CD8-positive, alpha-beta memory T cell (primary cell): ENCODE measurements at regions not wholly inside any gene's neighbourhood (a gene's known extent, or its start where the extent isn't known, plus 50 kb on each side); places are given as distances from the start of the nearest gene placed in this dataset.

Experiments
- CTCF ChIA-PET: fragments of 350-600 bp; sonication (Branson Sonifier 250); formaldehyde crosslinking; loops from one replicate; lab custom pipeline; 2021; ENCODE audit warnings: antibody characterized with exemption; lab: Charles Lee
- POLR2A ChIA-PET: fragments of 350-600 bp; sonication (Branson Sonifier 250); formaldehyde crosslinking; loops from one replicate; lab custom pipeline; 2021; ENCODE audit warnings: antibody characterized with exemption; lab: Charles Lee
- DNase-seq, 5 donors: peaks; one replicate each; pipeline versions ENCODE4 v3.0.0 to v3.0.0-alpha.2; 2020 to 2022; ENCODE audit warnings: mixed read lengths in 1 of 5
- H3K27ac ChIP-seq: one replicate; pipeline ENCODE4 v1.7.0; 2013; ENCODE audit warnings: low read depth, mild to moderate bottlenecking, low read length, moderate library complexity
- H3K27me3 ChIP-seq: 2 replicates; pipeline ENCODE4 v1.7.0; 2013; ENCODE audit warnings: low read length, mild to moderate bottlenecking; ENCODE audit not compliant: insufficient read depth, poor library complexity, severe bottlenecking
- H3K36me3 ChIP-seq: 2 replicates; pipeline ENCODE4 v1.7.0; 2013; ENCODE audit warnings: mild to moderate bottlenecking, low read length, moderate library complexity; ENCODE audit not compliant: insufficient read depth
- H3K4me1 ChIP-seq: 2 replicates; pipeline ENCODE4 v1.7.0; 2013; ENCODE audit warnings: mild to moderate bottlenecking, low read length, moderate library complexity; ENCODE audit not compliant: insufficient read depth
- H3K4me3 ChIP-seq: 2 replicates; pipeline ENCODE4 v1.7.0; 2013; ENCODE audit warnings: mild to moderate bottlenecking, low read length
- H3K9me3 ChIP-seq: 2 replicates; pipeline ENCODE4 v1.7.0; 2013; ENCODE audit warnings: mild to moderate bottlenecking, low read length
- H3K27ac Mint-ChIP-seq, 8 donors: one replicate each; pipeline ENCODE4 v1.8.0; 2020 to 2021; ENCODE audit warnings: mixed read lengths in 8 of 8, mild to moderate bottlenecking in 6 of 8, inconsistent platforms in 3 of 8, moderate library complexity in 3 of 8
- H3K27me3 Mint-ChIP-seq, 2 donors: one replicate each; pipeline ENCODE4 v1.8.0; 2020 to 2021; ENCODE audit warnings: mixed read lengths in 2 of 2, mild to moderate bottlenecking in 1 of 2, moderate library complexity in 1 of 2
- H3K36me3 Mint-ChIP-seq, 3 donors: one replicate each; pipeline ENCODE4 v1.8.0; 2020 to 2021; ENCODE audit warnings: mixed read lengths in 3 of 3, inconsistent platforms in 1 of 3, mild to moderate bottlenecking in 1 of 3
- H3K4me1 Mint-ChIP-seq, 3 donors: one replicate each; pipeline ENCODE4 v1.8.0; 2020 to 2021; ENCODE audit warnings: mixed read lengths in 3 of 3, inconsistent platforms in 1 of 3, mild to moderate bottlenecking in 1 of 3
- H3K4me3 Mint-ChIP-seq, 7 donors: one replicate each; pipeline ENCODE4 v1.8.0; 2020 to 2021; ENCODE audit warnings: mixed read lengths in 7 of 7, mild to moderate bottlenecking in 6 of 7, moderate library complexity in 4 of 7, inconsistent platforms in 2 of 7
- H3K9me3 Mint-ChIP-seq, 5 donors: one replicate each; pipeline ENCODE4 v1.8.0; 2020 to 2022; ENCODE audit warnings: mixed read lengths in 5 of 5, mild to moderate bottlenecking in 3 of 5, moderate library complexity in 2 of 5, inconsistent platforms in 1 of 5

GRCh38 chr13:64556376-64556775 lies 2673.8 kb downstream of the PCDH9 start:
- Mint-ChIP-seq H3K4me1 (no peaks in the 10 kb centered on the region), H3K4me3 (no peak overlapping the region), H3K36me3 (no peaks in the 10 kb centered on the region), H3K27ac (no peak overlapping the region), H3K27me3 (no peaks in the 10 kb centered on the region), H3K9me3 (peaks cover 4 to 18% (median 7%) of the 10 kb centered on the region in 5 donors)
- Histone ChIP-seq H3K27me3 (no peaks in the 10 kb centered on the region), H3K36me3 (no peaks in the 10 kb centered on the region), H3K9me3 (no peaks in the 10 kb centered on the region), H3K4me1 (no peaks in the 10 kb centered on the region), H3K4me3 (no peak overlapping the region), H3K27ac (no peak overlapping the region)
- DNase-seq: no peak
- CTCF ChIA-PET: no interaction called here
- POLR2A ChIA-PET: no interaction called here

DNA sequence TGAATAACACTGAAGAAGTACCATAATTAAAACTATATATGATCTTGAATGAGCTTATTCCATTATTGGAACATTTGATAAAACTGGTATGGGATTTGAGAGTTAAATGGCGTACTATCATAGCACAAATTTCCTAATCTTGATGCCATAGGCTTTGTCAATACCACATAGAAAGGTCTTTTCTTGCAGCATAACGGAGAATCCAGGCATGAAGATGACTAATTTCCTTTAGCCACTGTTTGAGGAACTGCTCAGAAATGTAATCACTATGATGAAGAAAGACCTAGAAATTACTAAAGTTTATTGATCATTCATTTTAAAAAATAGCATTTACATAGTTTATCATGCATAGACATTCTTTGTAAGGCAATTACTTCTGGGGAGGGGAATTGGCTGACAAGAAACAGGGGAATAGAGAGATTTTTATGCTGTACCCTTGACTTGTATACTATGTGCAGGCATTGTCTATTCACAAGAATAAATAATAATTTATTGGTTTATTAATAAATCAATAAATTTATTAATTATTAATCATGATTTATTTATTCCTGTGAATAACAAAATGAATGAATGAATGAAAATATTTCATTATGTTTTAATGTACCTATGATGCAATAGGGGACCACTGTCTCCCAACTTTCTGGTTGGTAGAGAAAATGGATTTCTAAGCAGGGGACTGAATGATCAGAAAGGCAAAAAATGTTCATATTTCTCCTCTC lies 2676.6 kb downstream of the PCDH9 start:
- Histone ChIP-seq H3K36me3 (no peaks in the 10 kb centered on the region), H3K4me1 (no peaks in the 10 kb centered on the region), H3K27me3 (no peaks in the 10 kb centered on the region), H3K9me3 (no peaks in the 10 kb centered on the region), H3K27ac (no peak overlapping the region), H3K4me3 (no peak overlapping the region)
- Mint-ChIP-seq H3K9me3 (peaks cover 4 to 28% (median 6%) of the 10 kb centered on the region in 5 donors), H3K36me3 (no peaks in the 10 kb centered on the region), H3K4me1 (no peaks in the 10 kb centered on the region), H3K27me3 (no peaks in the 10 kb centered on the region), H3K4me3 (no peak overlapping the region), H3K27ac (no peak overlapping the region)
- CTCF ChIA-PET: no interaction called here
- no peak for DNase-seq
- POLR2A ChIA-PET: no interaction called here

DNA sequence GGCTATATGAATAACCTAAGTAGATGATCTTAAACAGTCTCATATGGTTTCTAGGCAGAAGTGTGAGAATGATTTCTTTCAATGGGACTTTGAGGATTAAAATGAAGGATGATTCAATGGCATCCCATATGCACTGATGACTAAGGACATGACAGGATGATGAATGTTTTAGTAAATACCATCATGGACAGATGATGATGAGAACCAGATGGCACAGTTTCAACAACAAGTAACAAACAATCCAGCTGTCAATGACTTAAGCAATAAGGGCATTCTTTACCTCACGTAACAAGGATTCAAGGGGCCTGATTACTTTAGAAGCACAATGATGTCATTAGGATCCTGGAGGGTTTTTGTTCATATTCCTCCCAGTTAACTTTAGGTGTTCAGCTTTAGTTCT lies 2678.4 kb downstream of the PCDH9 start:
- Histone ChIP-seq H3K27me3 (no peaks in the 10 kb centered on the region), H3K4me1 (no peaks in the 10 kb centered on the region), H3K27ac (no peak overlapping the region), H3K9me3 (no peaks in the 10 kb centered on the region), H3K36me3 (no peaks in the 10 kb centered on the region), H3K4me3 (no peak overlapping the region)
- ChIA-PET POLR2A (no interaction called here), CTCF (no interaction called here)
- H3K4me3 Mint-ChIP-seq: no peak overlapping the region
- H3K27ac Mint-ChIP-seq: no peak overlapping the region
- H3K27me3 Mint-ChIP-seq: no peaks in the 10 kb centered on the region
- no peaks in the 10 kb centered on the region for H3K4me1 Mint-ChIP-seq
- DNase-seq: no peak
- no peaks in the 10 kb centered on the region for H3K36me3 Mint-ChIP-seq
- peaks cover 0 to 28% (median 4%) of the 10 kb centered on the region in 5 donors for H3K9me3 Mint-ChIP-seq

DNA sequence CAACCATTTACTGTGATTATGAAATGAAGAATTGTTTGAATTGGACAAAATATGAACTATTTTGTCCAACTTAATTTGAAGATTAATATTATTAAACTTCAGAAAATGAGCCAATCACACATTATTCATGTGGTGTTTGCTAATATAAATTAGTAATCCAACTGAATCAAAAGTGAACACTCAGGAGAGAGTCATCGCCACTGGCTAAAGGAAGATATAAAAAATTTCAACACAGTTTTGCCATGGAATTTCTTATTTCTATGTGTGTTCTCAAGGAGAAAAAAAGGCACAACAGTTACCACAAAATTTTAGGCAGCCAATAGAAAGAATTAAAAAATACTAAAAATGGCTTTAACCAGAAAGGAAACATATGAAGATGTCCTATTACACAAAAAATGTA lies 2683.8 kb downstream of the PCDH9 start:
- Histone ChIP-seq H3K27ac (no peak overlapping the region), H3K4me3 (no peak overlapping the region), H3K36me3 (no peaks in the 10 kb centered on the region), H3K4me1 (no peaks in the 10 kb centered on the region), H3K27me3 (no peaks in the 10 kb centered on the region), H3K9me3 (no peaks in the 10 kb centered on the region)
- H3K27ac Mint-ChIP-seq: no peak overlapping the region
- POLR2A ChIA-PET: no interaction called here
- H3K36me3 Mint-ChIP-seq: no peaks in the 10 kb centered on the region
- no peak for DNase-seq
- CTCF ChIA-PET: no interaction called here
- H3K27me3 Mint-ChIP-seq: no peaks in the 10 kb centered on the region
- H3K9me3 Mint-ChIP-seq: peaks cover 1 to 29% (median 6%) of the 10 kb centered on the region in 5 donors
- no peak overlapping the region for H3K4me3 Mint-ChIP-seq
- H3K4me1 Mint-ChIP-seq: no peaks in the 10 kb centered on the region

DNA sequence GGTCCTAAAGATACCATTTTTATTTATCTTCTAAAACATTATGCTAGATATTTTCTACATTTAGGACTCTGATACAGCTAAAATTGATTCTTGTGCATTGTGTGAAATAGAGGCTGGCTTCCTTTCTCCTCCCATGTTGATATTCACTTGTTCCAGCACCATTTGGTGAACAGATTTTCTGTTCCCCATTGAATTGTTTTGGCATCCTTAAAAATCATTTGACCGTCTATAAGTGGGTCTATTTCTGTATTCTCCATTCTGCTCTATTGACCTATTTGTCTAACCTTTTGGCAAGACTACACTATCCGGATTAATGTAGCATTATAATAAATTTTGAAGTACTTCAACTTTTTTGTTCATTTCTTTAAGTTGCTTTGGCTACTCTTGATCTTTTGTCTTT lies 2689.2 kb downstream of the PCDH9 start:
- Histone ChIP-seq H3K27me3 (no peaks in the 10 kb centered on the region), H3K36me3 (no peaks in the 10 kb centered on the region), H3K27ac (no peak overlapping the region), H3K4me1 (no peaks in the 10 kb centered on the region), H3K4me3 (no peak overlapping the region), H3K9me3 (no peaks in the 10 kb centered on the region)
- CTCF ChIA-PET: no interaction called here
- H3K4me3 Mint-ChIP-seq: no peak overlapping the region
- no peak for DNase-seq
- peaks cover 3 to 32% (median 6%) of the 10 kb centered on the region in 5 donors for H3K9me3 Mint-ChIP-seq
- H3K4me1 Mint-ChIP-seq: no peaks in the 10 kb centered on the region
- H3K27ac Mint-ChIP-seq: no peak overlapping the region
- no peaks in the 10 kb centered on the region for H3K27me3 Mint-ChIP-seq
- POLR2A ChIA-PET: no interaction called here
- H3K36me3 Mint-ChIP-seq: no peaks in the 10 kb centered on the region

- H3K9me3 ChIP-seq: no peaks in the 10 kb centered on the region
- H3K27ac ChIP-seq: no peak overlapping the region
- Mint-ChIP-seq H3K27ac (no peak overlapping the region), H3K27me3 (no peaks in the 10 kb centered on the region), H3K4me1 (no peaks in the 10 kb centered on the region), H3K4me3 (no peak overlapping the region), H3K36me3 (no peaks in the 10 kb centered on the region), H3K9me3 (peaks cover 3 to 27% (median 6%) of the 10 kb centered on the region in 5 donors)
- no peaks in the 10 kb centered on the region for H3K4me1 ChIP-seq
- ChIA-PET POLR2A (no interaction called here), CTCF (no interaction called here)
- no peaks in the 10 kb centered on the region for H3K27me3 ChIP-seq
- no peaks in the 10 kb centered on the region for H3K36me3 ChIP-seq
- no peak for DNase-seq
- no peak overlapping the region for H3K4me3 ChIP-seq
Observed at GRCh38 chr13:64540468-64540867, 2689.7 kb downstream of the PCDH9 start.

- no peak for DNase-seq
- CTCF ChIA-PET: no interaction called here
Observed at GRCh38 chr13:64538711-64539110, 2691.4 kb downstream of the PCDH9 start.

GRCh38 chr13:64534302-64534701 lies 2695.8 kb downstream of the PCDH9 start:
- DNase-seq: no peak
- no peaks in the 10 kb centered on the region for H3K27me3 ChIP-seq
- Mint-ChIP-seq H3K36me3 (no peaks in the 10 kb centered on the region), H3K9me3 (peaks cover 0 to 12% (median 8%) of the 10 kb centered on the region in 5 donors), H3K4me3 (no peak overlapping the region), H3K27ac (no peak overlapping the region), H3K27me3 (no peaks in the 10 kb centered on the region), H3K4me1 (no peaks in the 10 kb centered on the region)
- H3K4me3 ChIP-seq: no peak overlapping the region
- no peaks in the 10 kb centered on the region for H3K36me3 ChIP-seq
- POLR2A ChIA-PET: no interaction called here
- CTCF ChIA-PET: no interaction called here
- no peak overlapping the region for H3K27ac ChIP-seq
- no peaks in the 10 kb centered on the region for H3K4me1 ChIP-seq
- H3K9me3 ChIP-seq: no peaks in the 10 kb centered on the region

More at GRCh38 chr13:64538711-64539110, 2691.4 kb downstream of the PCDH9 start:
- POLR2A ChIA-PET: no interaction called here
- Mint-ChIP-seq H3K36me3 (no peaks in the 10 kb centered on the region), H3K4me3 (no peak overlapping the region), H3K27me3 (no peaks in the 10 kb centered on the region), H3K27ac (no peak overlapping the region), H3K4me1 (no peaks in the 10 kb centered on the region), H3K9me3 (peaks cover 3 to 29% (median 6%) of the 10 kb centered on the region in 5 donors)
- no peaks in the 10 kb centered on the region for H3K27me3 ChIP-seq
- no peak overlapping the region for H3K27ac ChIP-seq
- H3K4me1 ChIP-seq: no peaks in the 10 kb centered on the region
- no peaks in the 10 kb centered on the region for H3K9me3 ChIP-seq
- no peaks in the 10 kb centered on the region for H3K36me3 ChIP-seq
- no peak overlapping the region for H3K4me3 ChIP-seq
